Peyer's patch (tissue), 4 donors: ENCODE measurements at regions not wholly inside any gene's neighbourhood (a gene's known extent, or its start where the extent isn't known, plus 50 kb on each side); places are given as distances from the start of the nearest gene placed in this dataset.

Experiments
- POLR2A ChIP-seq, 2 donors: fragments of 450-650 bp; IDR thresholded peaks; one replicate each; pipeline ENCODE4 v1.5.1; 2017; ENCODE audit warnings: antibody characterized with exemption in 2 of 2, mild to moderate bottlenecking in 2 of 2, moderate library complexity in 2 of 2
- TF ChIP-seq, protein P1 (sequence below), 6 experiments: fragments of 450-650 bp in 4 of 6; fragments of 200-600 bp in 2 of 6; sonication (generic) in 1 of 6; IDR thresholded peaks; one replicate each; pipeline ENCODE4 v1.5.1; 2017 to 2019; ENCODE audit warnings: antibody characterized with exemption in 6 of 6, mild to moderate bottlenecking in 3 of 6, moderate library complexity in 1 of 6

- TF ChIP-seq, protein P1, sequence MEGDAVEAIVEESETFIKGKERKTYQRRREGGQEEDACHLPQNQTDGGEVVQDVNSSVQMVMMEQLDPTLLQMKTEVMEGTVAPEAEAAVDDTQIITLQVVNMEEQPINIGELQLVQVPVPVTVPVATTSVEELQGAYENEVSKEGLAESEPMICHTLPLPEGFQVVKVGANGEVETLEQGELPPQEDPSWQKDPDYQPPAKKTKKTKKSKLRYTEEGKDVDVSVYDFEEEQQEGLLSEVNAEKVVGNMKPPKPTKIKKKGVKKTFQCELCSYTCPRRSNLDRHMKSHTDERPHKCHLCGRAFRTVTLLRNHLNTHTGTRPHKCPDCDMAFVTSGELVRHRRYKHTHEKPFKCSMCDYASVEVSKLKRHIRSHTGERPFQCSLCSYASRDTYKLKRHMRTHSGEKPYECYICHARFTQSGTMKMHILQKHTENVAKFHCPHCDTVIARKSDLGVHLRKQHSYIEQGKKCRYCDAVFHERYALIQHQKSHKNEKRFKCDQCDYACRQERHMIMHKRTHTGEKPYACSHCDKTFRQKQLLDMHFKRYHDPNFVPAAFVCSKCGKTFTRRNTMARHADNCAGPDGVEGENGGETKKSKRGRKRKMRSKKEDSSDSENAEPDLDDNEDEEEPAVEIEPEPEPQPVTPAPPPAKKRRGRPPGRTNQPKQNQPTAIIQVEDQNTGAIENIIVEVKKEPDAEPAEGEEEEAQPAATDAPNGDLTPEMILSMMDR (IDR thresholded peaks at IDR 0.05), result no peak
- no peak for TF ChIP-seq POLR2A (IDR thresholded peaks at IDR 0.05)
Measured at GRCh38 chr17:74083321-74083720, 120.2 kb upstream of the RPL38 start.
